Suprapubic skin (tissue), 4 donors: ENCODE measurements at regions not wholly inside any gene's neighbourhood (a gene's known extent, or its start where the extent isn't known, plus 50 kb on each side); places are given as distances from the start of the nearest gene placed in this dataset.

Experiments
- POLR2A ChIP-seq, 2 donors: fragments of 450-650 bp; IDR thresholded peaks; one replicate each; pipeline ENCODE4 v1.6.1; 2017; ENCODE audit warnings: antibody characterized with exemption in 2 of 2, mild to moderate bottlenecking in 2 of 2, moderate library complexity in 2 of 2
- POLR2AphosphoS5 ChIP-seq, 3 donors: sonication (generic); formaldehyde crosslinking; IDR thresholded peaks; one replicate each; pipeline ENCODE4 v1.6.1; 2017; ENCODE audit warnings: antibody characterized with exemption in 3 of 3
- TF ChIP-seq, protein P1 (sequence below), 2 donors: fragments of 200-600 bp in 1 of 2; fragments of 450-650 bp in 1 of 2; sonication (generic) in 1 of 2; IDR thresholded peaks; one replicate each; pipeline ENCODE4 v1.5.1; 2016 to 2019; ENCODE audit warnings: antibody characterized with exemption in 2 of 2, mild to moderate bottlenecking in 1 of 2, moderate library complexity in 1 of 2

DNA sequence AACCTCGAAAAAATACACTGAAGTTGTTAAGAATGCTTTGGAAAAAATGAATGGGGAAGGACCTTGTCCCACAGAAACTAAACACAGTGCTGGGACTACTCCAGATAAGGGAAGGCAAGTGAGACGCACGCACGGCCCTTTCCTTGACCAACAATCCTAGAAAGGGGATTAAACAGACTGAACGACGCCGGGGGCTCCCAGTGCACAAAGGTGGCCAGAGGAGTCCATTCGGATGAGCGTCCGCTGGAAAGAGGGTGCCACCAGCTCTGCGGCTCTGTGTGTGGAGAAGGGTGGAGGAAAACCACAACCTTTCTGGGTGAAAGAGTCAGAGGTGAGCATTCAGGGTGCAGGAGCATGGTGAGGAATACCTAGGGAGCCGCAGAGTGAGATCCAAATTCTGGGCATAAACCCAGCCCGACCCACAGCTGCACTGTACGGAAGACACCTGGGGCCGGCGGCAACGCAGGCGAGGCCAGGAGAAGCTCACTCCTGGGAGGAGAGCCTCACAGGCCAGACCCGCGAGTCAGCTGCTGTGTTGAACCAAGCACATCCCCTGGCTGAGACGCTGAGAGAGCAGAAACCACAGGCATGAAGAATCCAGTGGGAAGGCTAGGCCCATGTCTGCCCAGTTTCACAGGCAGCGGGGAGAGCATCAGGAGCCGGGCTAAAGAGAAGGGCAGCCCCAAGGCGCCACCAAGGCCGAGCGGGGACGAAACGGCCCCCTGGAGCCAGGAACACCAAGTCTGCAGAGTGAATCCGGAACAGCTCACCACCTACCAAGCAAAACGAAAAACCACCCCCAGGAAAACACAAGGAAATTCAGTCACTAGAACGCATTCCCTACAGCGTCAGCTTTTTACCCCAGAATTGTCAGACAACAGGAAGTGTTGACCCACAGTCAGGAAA, 177.1 kb downstream of the BRD1 start:
- TF ChIP-seq POLR2A (IDR thresholded peaks at IDR 0.05) (no peak), POLR2AphosphoS5 (IDR thresholded peaks at IDR 0.05) (no peak)
- TF ChIP-seq, protein P1, sequence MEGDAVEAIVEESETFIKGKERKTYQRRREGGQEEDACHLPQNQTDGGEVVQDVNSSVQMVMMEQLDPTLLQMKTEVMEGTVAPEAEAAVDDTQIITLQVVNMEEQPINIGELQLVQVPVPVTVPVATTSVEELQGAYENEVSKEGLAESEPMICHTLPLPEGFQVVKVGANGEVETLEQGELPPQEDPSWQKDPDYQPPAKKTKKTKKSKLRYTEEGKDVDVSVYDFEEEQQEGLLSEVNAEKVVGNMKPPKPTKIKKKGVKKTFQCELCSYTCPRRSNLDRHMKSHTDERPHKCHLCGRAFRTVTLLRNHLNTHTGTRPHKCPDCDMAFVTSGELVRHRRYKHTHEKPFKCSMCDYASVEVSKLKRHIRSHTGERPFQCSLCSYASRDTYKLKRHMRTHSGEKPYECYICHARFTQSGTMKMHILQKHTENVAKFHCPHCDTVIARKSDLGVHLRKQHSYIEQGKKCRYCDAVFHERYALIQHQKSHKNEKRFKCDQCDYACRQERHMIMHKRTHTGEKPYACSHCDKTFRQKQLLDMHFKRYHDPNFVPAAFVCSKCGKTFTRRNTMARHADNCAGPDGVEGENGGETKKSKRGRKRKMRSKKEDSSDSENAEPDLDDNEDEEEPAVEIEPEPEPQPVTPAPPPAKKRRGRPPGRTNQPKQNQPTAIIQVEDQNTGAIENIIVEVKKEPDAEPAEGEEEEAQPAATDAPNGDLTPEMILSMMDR (IDR thresholded peaks at IDR 0.05): no peak
